HG02943 (cell line): ENCODE measurements at regions not wholly inside any gene's neighbourhood (a gene's known extent, or its start where the extent isn't known, plus 50 kb on each side); places are given as distances from the start of the nearest gene placed in this dataset.
"Not testable (repeated sequence)": the region's sequence is repeated elsewhere in the genome, so short reads cannot be mapped to it uniquely, and the experiment has no call there.

ENCODE experiments used
- ATAC-seq: cut with Tn5 transposase; IDR thresholded peaks from one replicate; pipeline ENCODE4 v1.9.1; 2021; ENCODE audit warnings: mild to moderate bottlenecking, low read depth, moderate library complexity; ENCODE audit not compliant: unreplicated experiment

GRCh38 chr6:103140308-103141027 lies 1719.3 kb downstream of the HACE1 start:
- ATAC-seq: no peak

GRCh38 chr6:103139377-103139776 lies 1720.3 kb downstream of the HACE1 start:
- ATAC-seq: no peak

GRCh38 chr6:103124471-103124870 lies 1731.0 kb downstream of the GRIK2 start:
- no peak for ATAC-seq

GRCh38 chr6:103122766-103123601 lies 1729.5 kb downstream of the GRIK2 start:
- no peak for ATAC-seq

- no peak for ATAC-seq
These were observed 1725.5 kb downstream of the GRIK2 start for GRCh38 chr6:103119056-103119455.

GRCh38 chr6:103114582-103114981 lies 1721.1 kb downstream of the GRIK2 start:
- no peak for ATAC-seq

- no peak for ATAC-seq
These were observed 1719.9 kb downstream of the GRIK2 start for GRCh38 chr6:103113416-103113815.

- no peak for ATAC-seq
These were observed 1714.5 kb downstream of the GRIK2 start for GRCh38 chr6:103107985-103108384.

- no peak for ATAC-seq
These were observed 1712.2 kb downstream of the GRIK2 start for GRCh38 chr6:103105686-103106085.

GRCh38 chr6:103101267-103101666 lies 1707.8 kb downstream of the GRIK2 start:
- ATAC-seq: no peak

GRCh38 chr6:103092414-103092813 lies 1698.9 kb downstream of the GRIK2 start:
- not testable (repeated sequence) for ATAC-seq

GRCh38 chr6:103085801-103086200 lies 1692.3 kb downstream of the GRIK2 start:
- ATAC-seq: no peak

- no peak for ATAC-seq
These were observed 1688.5 kb downstream of the GRIK2 start for GRCh38 chr6:103081876-103082630.

GRCh38 chr6:103081126-103081525 lies 1687.6 kb downstream of the GRIK2 start:
- no peak for ATAC-seq

- ATAC-seq: no peak
These were observed 1687.0 kb downstream of the GRIK2 start for GRCh38 chr6:103080497-103080896.

GRCh38 chr6:103079867-103080266 lies 1686.4 kb downstream of the GRIK2 start:
- no peak for ATAC-seq

- ATAC-seq: no peak
These were observed 1668.6 kb downstream of the GRIK2 start for GRCh38 chr6:103062136-103062535.

GRCh38 chr6:103047567-103047966 lies 1654.1 kb downstream of the GRIK2 start:
- ATAC-seq: no peak

GRCh38 chr6:103042336-103042735 lies 1648.8 kb downstream of the GRIK2 start:
- ATAC-seq: no peak

GRCh38 chr6:103036846-103037245 lies 1643.3 kb downstream of the GRIK2 start:
- no peak for ATAC-seq

GRCh38 chr6:103027271-103027931 lies 1633.9 kb downstream of the GRIK2 start:
- ATAC-seq: no peak
